ENCODE measurements at regions not wholly inside any gene's neighbourhood (a gene's known extent, or its start where the extent isn't known, plus 50 kb on each side); places are given as distances from the start of the nearest gene placed in this dataset.

- H3K4me3 ChIP-seq (replicated peaks in 1 of 2; ENCODE audit: low read depth in 1 of 2, low read length in 2 of 2): no peak overlapping the region
- ATAC-seq (no peak), DNase-seq (ENCODE audit: low read depth, low spot score) (no peak)
- no peaks in the 10 kb centered on the region for H3K4me1 ChIP-seq (ENCODE audit: control insufficient read depth in 1 of 2, insufficient read depth in 2 of 2, low read length in 2 of 2)
- CTCF ChIA-PET: no interaction called here
- intact Hi-C loops (cut with micrococcal nuclease): no loop called here
- H3K9me2 ChIP-seq (ENCODE audit: insufficient read depth): no peaks in the 10 kb centered on the region
- H3K9ac ChIP-seq (ENCODE audit: low read length): no peak overlapping the region
- no peaks in the 10 kb centered on the region for H4K20me1 ChIP-seq (ENCODE audit: insufficient read depth)
- RAD21 ChIA-PET (ENCODE audit: low non-redundant PET in 1 of 2, low total read pairs in 2 of 2, uncharacterized antibody in 2 of 2, unreplicated experiment in 2 of 2): no interaction called here
- POLR2A ChIA-PET: no interaction called here
- no peak overlapping the region for H3K4me2 ChIP-seq (ENCODE audit: low read length)
- H3K9me3 ChIP-seq (ENCODE audit: control insufficient read depth in 1 of 2, insufficient read depth in 1 of 2, low read depth in 1 of 2, low read length in 2 of 2): no peaks in the 10 kb centered on the region
- H3K27ac ChIP-seq (ENCODE audit: low read depth, low read length): no peak overlapping the region
- BruUV-seq (replicated peaks): no TSS peak
- H3K36me3 ChIP-seq (ENCODE audit: control insufficient read depth in 1 of 2, insufficient read depth in 2 of 2, low read length in 2 of 2): no peaks in the 10 kb centered on the region
- no peaks in the 10 kb centered on the region for H3K79me2 ChIP-seq (ENCODE audit: insufficient read depth, low read length)
- H3K27me3 ChIP-seq (ENCODE audit: insufficient read depth, low read length): peaks cover 8% of the 10 kb centered on the region
- H2AFZ ChIP-seq (ENCODE audit: low read depth, low read length, poor library complexity, severe bottlenecking): no peak overlapping the region
- no peak for TF ChIP-seq TCF7L2 (IDR thresholded peaks at IDR 0.05; ENCODE audit: borderline replicate concordance, extremely low read depth, insufficient read depth, insufficient read length)
- TF ChIP-seq EGR1 (IDR thresholded peaks at IDR 0.05; ENCODE audit: low read depth): no peak
- TF ChIP-seq POLR2AphosphoS5 (IDR thresholded peaks at IDR 0.05; ENCODE audit: low read depth, low read length): no peak
- TF ChIP-seq EZH2phosphoT487 (IDR thresholded peaks at IDR 0.05; ENCODE audit: borderline replicate concordance): no peak
- TF ChIP-seq SRF (IDR thresholded peaks at IDR 0.05; ENCODE audit: low read depth): no peak
Measured at GRCh38 chr1:60560701-60561100, 487.1 kb upstream of the C1orf87 start.

- Histone ChIP-seq H3K79me2 (ENCODE audit: insufficient read depth, low read length) (no peaks in the 10 kb centered on the region), H3K9me3 (ENCODE audit: control insufficient read depth in 1 of 2, insufficient read depth in 1 of 2, low read depth in 1 of 2, low read length in 2 of 2) (no peaks in the 10 kb centered on the region), H3K27me3 (ENCODE audit: insufficient read depth, low read length) (peaks cover 8% of the 10 kb centered on the region), H3K36me3 (ENCODE audit: control insufficient read depth in 1 of 2, insufficient read depth in 2 of 2, low read length in 2 of 2) (no peaks in the 10 kb centered on the region), H3K27ac (ENCODE audit: low read depth, low read length) (no peak overlapping the region), H2AFZ (ENCODE audit: low read depth, low read length, poor library complexity, severe bottlenecking) (no peak overlapping the region), H3K9me2 (ENCODE audit: insufficient read depth) (no peaks in the 10 kb centered on the region), H4K20me1 (ENCODE audit: insufficient read depth) (no peaks in the 10 kb centered on the region), H3K4me3 (replicated peaks in 1 of 2; ENCODE audit: low read depth in 1 of 2, low read length in 2 of 2) (no peak overlapping the region), H3K4me2 (ENCODE audit: low read length) (no peak overlapping the region), H3K9ac (ENCODE audit: low read length) (no peak overlapping the region), H3K4me1 (ENCODE audit: control insufficient read depth in 1 of 2, insufficient read depth in 2 of 2, low read length in 2 of 2) (no peaks in the 10 kb centered on the region)
- DNase-seq (ENCODE audit: low read depth, low spot score) (no peak), ATAC-seq (no peak)
- RAD21 ChIA-PET (ENCODE audit: low non-redundant PET in 1 of 2, low total read pairs in 2 of 2, uncharacterized antibody in 2 of 2, unreplicated experiment in 2 of 2): no interaction called here
- CTCF ChIA-PET: no interaction called here
- POLR2A ChIA-PET: no interaction called here
- intact Hi-C loops (cut with micrococcal nuclease): no loop called here
- no TSS peak for BruUV-seq (replicated peaks)
- TF ChIP-seq RAD21 (IDR thresholded peaks at IDR 0.05; ENCODE audit: low read depth): no peak
- TF ChIP-seq TCF7L2 (IDR thresholded peaks at IDR 0.05; ENCODE audit: borderline replicate concordance, extremely low read depth, insufficient read depth, insufficient read length): no peak
- TF ChIP-seq EGR1 (IDR thresholded peaks at IDR 0.05; ENCODE audit: low read depth): no peak
Measured at GRCh38 chr1:60558236-60558635, 484.7 kb upstream of the C1orf87 start.

All from HCT116 (cell line).